Kidney epithelial cell (primary cell): ENCODE measurements at regions not wholly inside any gene's neighbourhood (a gene's known extent, or its start where the extent isn't known, plus 50 kb on each side); places are given as distances from the start of the nearest gene placed in this dataset.

Source experiments
- DNase-seq: peaks from one replicate; pipeline ENCODE4 v3.0.0-alpha.2; 2010; ENCODE audit warnings: low read depth
- H3K27me3 ChIP-seq: 2 replicates; pipeline ENCODE4 v1.6.0; 2011; ENCODE audit warnings: low read length; ENCODE audit not compliant: control insufficient read depth, insufficient read depth
- H3K36me3 ChIP-seq: 2 replicates; pipeline ENCODE4 v1.5.1; 2011; ENCODE audit warnings: low read length; ENCODE audit not compliant: control insufficient read depth, insufficient read depth
- H3K4me3 ChIP-seq: 2 replicates; pipeline ENCODE4 v1.5.1; 2011; ENCODE audit warnings: low read depth, mild to moderate bottlenecking, control low read depth, low read length
- TF ChIP-seq, protein P1 (sequence below): IDR thresholded peaks from 2 replicates; pipeline ENCODE4 v1.5.1; 2011; ENCODE audit warnings: mild to moderate bottlenecking, moderate library complexity, low read length, control low read depth, inconsistent platforms; ENCODE audit not compliant: insufficient read depth, poor library complexity, severe bottlenecking

DNA sequence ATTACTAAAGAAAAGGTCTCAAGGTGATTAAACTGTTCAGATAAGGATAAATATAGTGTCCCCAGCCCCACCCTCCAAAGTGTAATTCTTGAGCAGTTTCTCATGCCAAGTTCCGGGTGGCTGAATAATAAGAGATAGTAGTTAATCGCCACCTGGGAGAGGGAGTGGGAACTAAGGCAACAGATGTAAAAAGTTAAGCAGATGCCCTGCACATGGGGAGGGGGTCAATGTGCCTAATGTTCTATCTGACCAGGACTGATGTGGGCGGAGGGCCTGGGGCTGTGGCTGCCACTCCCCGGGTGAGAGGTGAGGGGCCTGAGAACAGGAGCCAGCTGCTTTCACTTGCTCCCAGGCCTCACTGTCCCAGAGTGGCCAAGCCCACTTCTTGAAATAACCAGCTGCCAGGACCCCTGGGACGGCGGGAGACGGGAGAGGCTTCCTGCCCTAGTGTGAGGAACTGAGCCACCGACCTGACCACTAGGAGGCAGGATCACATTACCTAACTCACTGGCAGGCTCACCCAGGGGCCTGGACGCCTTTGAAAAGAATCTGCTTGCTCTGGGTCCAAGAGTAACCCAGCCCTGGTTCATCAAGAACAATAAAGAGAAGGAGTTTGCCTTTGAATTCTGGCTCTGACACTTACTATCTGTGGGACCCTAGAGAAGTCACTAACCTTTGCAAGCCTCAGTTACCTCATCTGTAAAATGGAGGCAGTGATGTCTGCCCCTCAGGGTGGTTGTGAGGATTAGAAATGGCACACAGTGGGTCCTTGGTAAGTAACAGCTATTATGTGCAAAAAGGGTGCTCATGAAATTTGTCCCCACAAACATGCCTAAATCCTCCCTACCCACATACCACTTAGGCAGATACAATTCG lies 179.2 kb downstream of the ATG4C start:
- Histone ChIP-seq H3K36me3 (no peaks in the 10 kb centered on the region), H3K27me3 (no peaks in the 10 kb centered on the region), H3K4me3 (no peak overlapping the region)
- DNase-seq, result no peak
- TF ChIP-seq, protein P1, sequence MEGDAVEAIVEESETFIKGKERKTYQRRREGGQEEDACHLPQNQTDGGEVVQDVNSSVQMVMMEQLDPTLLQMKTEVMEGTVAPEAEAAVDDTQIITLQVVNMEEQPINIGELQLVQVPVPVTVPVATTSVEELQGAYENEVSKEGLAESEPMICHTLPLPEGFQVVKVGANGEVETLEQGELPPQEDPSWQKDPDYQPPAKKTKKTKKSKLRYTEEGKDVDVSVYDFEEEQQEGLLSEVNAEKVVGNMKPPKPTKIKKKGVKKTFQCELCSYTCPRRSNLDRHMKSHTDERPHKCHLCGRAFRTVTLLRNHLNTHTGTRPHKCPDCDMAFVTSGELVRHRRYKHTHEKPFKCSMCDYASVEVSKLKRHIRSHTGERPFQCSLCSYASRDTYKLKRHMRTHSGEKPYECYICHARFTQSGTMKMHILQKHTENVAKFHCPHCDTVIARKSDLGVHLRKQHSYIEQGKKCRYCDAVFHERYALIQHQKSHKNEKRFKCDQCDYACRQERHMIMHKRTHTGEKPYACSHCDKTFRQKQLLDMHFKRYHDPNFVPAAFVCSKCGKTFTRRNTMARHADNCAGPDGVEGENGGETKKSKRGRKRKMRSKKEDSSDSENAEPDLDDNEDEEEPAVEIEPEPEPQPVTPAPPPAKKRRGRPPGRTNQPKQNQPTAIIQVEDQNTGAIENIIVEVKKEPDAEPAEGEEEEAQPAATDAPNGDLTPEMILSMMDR, result peak; percentile 77

DNA sequence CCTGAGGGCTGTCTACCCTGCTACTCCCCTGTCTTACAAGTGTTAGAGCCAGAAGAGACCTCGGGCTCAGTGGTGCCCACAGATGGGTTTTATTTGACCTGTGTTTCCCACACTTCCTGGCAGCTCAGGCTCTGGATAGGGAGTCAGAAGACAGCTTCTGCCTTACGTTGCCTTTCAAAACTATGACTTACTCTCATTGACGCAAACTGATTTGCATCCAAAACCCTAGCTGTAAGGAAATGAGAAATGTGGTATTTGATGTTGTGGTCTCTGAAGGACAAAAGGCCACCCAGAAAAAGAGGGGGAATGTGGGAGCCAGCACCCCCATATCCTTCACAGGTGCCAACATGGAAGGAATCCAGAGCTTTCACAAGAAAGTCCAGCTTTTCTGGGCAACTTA lies 180.2 kb downstream of the ATG4C start:
- H3K27me3 ChIP-seq, result no peaks in the 10 kb centered on the region
- DNase-seq, result no peak
- H3K4me3 ChIP-seq, result no peak overlapping the region
- TF ChIP-seq, protein P1, result no peak
- no peaks in the 10 kb centered on the region for H3K36me3 ChIP-seq

DNA sequence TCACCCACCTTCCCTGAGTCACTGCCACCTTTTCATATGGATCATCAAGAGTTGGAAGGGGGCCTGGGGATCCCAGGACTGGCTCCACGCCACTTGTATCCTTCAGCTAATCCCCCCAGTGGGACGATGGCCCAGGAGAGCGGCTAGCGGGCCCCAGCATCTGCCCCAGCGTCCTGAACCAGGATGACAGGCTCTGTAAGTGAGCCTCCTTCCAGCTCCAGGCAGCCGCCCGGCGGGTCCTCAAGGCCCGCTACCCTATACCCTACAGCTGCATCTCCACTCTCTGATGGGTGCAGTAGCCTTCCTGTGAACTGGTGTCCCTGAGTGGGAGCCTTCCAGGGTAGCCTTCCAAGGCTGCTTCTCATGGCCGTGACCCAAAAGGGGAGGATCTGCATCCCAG lies 183.1 kb downstream of the ATG4C start:
- no peak for DNase-seq
- no peaks in the 10 kb centered on the region for H3K36me3 ChIP-seq
- H3K4me3 ChIP-seq, result no peak overlapping the region
- H3K27me3 ChIP-seq, result peaks cover under 1% of the 10 kb centered on the region
- TF ChIP-seq, protein P1, result no peak

DNA sequence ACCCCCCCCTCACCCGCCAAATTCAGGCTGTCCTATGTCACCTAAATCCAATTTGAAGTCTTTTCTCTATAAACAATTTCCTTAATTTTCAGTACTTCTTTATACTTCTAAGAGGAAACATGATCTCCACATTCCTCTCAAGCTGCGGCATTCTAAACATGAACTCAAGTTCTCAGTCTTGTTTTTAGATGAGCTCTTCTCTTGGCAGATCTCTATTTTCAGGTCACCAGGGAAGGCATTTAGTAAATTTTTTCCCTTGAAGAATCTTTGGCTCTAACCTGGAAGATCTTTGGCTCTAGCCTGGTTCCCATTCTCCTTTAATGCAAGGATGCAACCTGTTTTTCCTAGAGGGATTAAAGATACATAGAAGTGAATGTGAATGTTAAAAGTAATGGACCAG lies 193.4 kb downstream of the ATG4C start:
- TF ChIP-seq, protein P1, result no peak
- no peaks in the 10 kb centered on the region for H3K36me3 ChIP-seq
- H3K27me3 ChIP-seq, result no peaks in the 10 kb centered on the region
- no peak for DNase-seq
- no peak overlapping the region for H3K4me3 ChIP-seq

DNA sequence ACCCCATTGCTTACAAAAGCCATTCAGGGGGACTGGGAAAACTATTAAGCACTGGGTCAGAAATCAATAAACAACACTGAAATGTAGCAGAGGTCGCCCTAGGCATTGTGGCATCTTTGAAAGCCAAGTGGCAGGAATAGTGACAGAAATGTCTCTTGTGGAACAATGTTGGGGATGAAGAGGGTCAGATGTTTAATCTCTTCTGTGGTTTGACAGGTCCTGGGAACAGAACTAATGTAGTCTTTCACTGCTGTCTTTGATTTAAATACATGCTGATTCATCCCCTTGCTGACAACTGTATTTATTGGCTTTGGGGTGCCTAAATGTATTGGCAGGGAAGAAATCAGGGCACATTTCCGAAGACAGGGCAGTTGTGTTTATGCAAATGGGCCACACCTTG lies 194.8 kb downstream of the ATG4C start:
- no peak for DNase-seq
- no peaks in the 10 kb centered on the region for H3K27me3 ChIP-seq
- TF ChIP-seq, protein P1, result no peak

DNA sequence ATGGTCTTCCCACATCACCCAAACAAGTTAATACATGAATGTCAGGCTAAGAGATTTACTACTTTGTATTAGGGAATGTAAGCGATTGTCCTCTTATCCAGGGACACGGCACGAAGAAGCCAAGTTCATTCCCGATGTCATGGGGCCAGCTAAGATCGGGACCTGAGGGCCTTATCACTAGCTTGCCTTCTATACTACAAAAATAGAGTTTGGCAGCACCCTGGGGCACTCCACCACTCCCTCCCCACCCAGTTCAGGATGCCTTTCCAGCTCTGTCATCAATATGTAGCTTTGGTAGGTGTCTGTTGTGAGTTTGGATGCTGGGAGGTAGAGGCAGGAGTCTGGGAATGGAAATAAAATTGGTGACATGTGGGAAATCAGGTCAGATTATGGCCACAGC lies 197.5 kb downstream of the ATG4C start:
- DNase-seq, result no peak
- Histone ChIP-seq H3K36me3 (no peaks in the 10 kb centered on the region), H3K4me3 (no peak overlapping the region), H3K27me3 (no peaks in the 10 kb centered on the region)
- TF ChIP-seq, protein P1, result no peak

More for the DNA sequence above, 194.8 kb downstream of the ATG4C start:
- Histone ChIP-seq H3K4me3 (no peak overlapping the region), H3K36me3 (no peaks in the 10 kb centered on the region)
